Activated naive CD4-positive, alpha-beta T cell treated with anti-CD3 and anti-CD28 coated beads, Interleukin-2, amount 10 ng/mL, durations not matched to agents 7 days and 5 days (primary cell): ENCODE measurements at regions not wholly inside any gene's neighbourhood (a gene's known extent, or its start where the extent isn't known, plus 50 kb on each side); places are given as distances from the start of the nearest gene placed in this dataset.

ENCODE experiments used
- CTCF ChIA-PET: fragments of 350-600 bp; sonication (Branson Sonifier 250); formaldehyde crosslinking; loops from one replicate; lab custom pipeline; 2021; ENCODE audit warnings: antibody characterized with exemption; lab: Charles Lee
- DNase-seq: peaks from one replicate; pipeline ENCODE4 v3.0.0-alpha.2; 2020
- H3K27ac Mint-ChIP-seq: one replicate; pipeline ENCODE4 v1.8.0; 2021; ENCODE audit warnings: mild to moderate bottlenecking, moderate library complexity, mixed read lengths
- H3K27me3 Mint-ChIP-seq: one replicate; pipeline ENCODE4 v1.8.0; 2021; ENCODE audit warnings: mild to moderate bottlenecking, mixed read lengths
- H3K36me3 Mint-ChIP-seq: one replicate; pipeline ENCODE4 v1.8.0; 2021; ENCODE audit warnings: mixed read lengths
- H3K4me1 Mint-ChIP-seq: one replicate; pipeline ENCODE4 v1.8.0; 2021; ENCODE audit warnings: mixed read lengths
- H3K4me3 Mint-ChIP-seq: one replicate; pipeline ENCODE4 v1.8.0; 2021; ENCODE audit warnings: mild to moderate bottlenecking, moderate library complexity, mixed read lengths
- H3K9me3 Mint-ChIP-seq: one replicate; pipeline ENCODE4 v1.8.0; 2021; ENCODE audit warnings: mixed read lengths

GRCh38 chr14:99080306-99080705 is 191.7 kb downstream of the BCL11B start:
- H3K36me3 Mint-ChIP-seq: peaks cover 4% of the 10 kb centered on the region
- DNase-seq: no peak
- H3K4me3 Mint-ChIP-seq: no peak overlapping the region
- CTCF ChIA-PET: no interaction called here
- no peak overlapping the region for H3K27ac Mint-ChIP-seq
- H3K4me1 Mint-ChIP-seq: peaks cover 12% of the 10 kb centered on the region
- peaks cover 26% of the 10 kb centered on the region for H3K9me3 Mint-ChIP-seq
- no peaks in the 10 kb centered on the region for H3K27me3 Mint-ChIP-seq

DNA sequence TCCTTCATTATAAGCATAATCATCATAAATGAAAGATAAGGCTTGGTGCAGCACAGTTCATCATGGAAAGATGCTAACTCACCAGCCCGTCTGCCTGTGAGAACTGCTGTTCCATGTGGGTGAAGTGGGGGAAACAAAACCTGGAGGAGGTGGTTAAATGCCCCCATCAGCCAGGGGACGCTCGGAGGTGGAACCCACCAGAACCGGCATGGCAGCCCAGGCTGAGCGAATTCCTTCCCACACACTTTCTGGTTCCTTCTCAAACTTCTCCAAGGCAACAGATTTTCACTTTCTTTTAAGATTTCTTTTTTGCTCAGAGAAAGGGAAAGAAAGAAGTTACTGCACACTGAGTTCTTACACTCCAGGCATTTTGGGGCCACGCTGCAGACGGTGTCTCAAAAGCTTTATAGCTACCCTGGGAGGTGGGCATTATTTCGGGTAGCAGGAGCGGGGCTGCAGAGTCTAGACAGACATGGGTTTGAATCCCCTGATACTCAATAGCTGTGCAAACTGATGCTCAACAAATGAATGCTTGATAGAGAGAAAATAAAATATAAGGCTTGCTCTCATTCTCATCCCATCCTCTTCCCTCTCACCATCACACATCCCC is 190.7 kb downstream of the BCL11B start:
- Mint-ChIP-seq H3K4me1 (peaks cover 12% of the 10 kb centered on the region), H3K27ac (no peak overlapping the region), H3K36me3 (peaks cover 4% of the 10 kb centered on the region), H3K27me3 (no peaks in the 10 kb centered on the region), H3K4me3 (no peak overlapping the region), H3K9me3 (peaks cover 30% of the 10 kb centered on the region)
- CTCF ChIA-PET: no interaction called here
- DNase-seq: no peak

DNA sequence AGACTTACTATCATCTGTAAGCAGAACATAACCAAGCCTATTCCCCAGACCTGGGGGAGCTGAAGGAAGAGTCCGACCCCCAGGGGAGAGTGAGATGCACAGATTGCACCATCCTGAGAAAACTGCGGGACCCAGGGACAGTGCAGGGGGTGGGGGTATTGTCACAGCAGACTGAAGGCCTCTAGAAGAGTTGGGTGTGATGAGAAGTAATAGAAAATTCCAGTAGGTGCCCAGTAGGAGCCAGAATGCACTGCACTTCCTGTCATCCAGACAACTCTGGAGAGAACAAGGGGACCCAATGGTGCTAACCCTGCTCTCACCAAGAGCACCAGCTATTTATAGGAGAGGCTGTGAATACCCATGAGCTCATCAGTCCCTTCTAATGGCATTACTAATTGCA is 190.1 kb downstream of the BCL11B start:
- Mint-ChIP-seq H3K9me3 (peaks cover 30% of the 10 kb centered on the region), H3K27ac (no peak overlapping the region), H3K27me3 (no peaks in the 10 kb centered on the region), H3K4me3 (no peak overlapping the region), H3K4me1 (peaks cover 8% of the 10 kb centered on the region), H3K36me3 (peaks cover 4% of the 10 kb centered on the region)
- CTCF ChIA-PET: no interaction called here
- no peak for DNase-seq

DNA sequence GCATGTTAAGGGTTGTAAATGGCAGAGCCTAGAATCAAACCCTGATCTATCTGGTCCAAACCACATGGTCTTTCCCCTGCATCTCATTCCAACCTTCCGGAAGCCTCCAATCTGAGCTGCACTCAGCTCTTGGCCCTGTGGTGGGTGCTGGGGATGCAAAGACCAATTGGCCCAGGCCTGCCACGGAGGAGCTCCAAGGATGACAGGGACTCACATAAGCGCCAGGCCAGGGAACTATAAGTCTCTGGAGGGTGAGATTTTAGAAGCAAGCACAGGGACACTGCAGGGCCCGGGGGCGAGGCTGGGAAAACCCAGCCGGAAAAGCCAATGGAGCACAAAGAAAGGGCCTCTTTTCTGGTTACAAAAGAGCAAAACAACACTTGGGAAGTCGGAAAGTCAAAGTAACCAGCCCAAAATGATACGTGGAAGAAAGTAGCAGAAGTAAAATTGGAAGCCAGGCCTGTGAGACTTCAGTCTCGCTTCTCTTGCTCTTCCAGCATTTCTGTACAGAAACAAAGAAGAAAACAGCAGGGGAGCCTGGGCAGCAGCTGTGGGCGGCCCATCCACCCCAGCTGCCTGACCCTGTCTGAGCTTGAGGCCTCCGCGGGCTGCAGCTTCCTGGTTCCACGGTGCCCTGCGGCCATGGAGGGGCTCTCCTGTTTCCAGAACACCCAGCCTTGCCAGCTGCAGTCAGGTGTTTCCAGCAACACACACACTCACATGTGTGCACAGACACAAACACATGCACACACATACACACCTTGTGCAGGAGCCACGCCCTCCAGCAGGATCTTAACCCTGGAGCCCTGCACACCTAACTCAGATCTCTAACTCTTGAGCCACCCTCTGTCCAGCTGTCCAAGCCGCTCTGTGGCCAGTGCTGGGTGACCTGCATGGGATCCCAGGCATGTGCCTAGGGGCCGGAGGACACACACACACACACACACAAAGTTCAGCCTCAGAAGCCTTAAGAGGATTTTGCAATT is 178.2 kb downstream of the BCL11B start:
- CTCF ChIA-PET: interaction anchor here (0.7 kb wide), 1 partner anchor 8 kb away, joined by 3 read pairs; no protein-coding TSS in a partner anchor
- no peak for DNase-seq
- H3K4me3 Mint-ChIP-seq: no peak overlapping the region
- peaks cover 9% of the 10 kb centered on the region for H3K9me3 Mint-ChIP-seq
- no peaks in the 10 kb centered on the region for H3K4me1 Mint-ChIP-seq
- H3K36me3 Mint-ChIP-seq: no peaks in the 10 kb centered on the region
- no peak overlapping the region for H3K27ac Mint-ChIP-seq
- H3K27me3 Mint-ChIP-seq: no peaks in the 10 kb centered on the region

DNA sequence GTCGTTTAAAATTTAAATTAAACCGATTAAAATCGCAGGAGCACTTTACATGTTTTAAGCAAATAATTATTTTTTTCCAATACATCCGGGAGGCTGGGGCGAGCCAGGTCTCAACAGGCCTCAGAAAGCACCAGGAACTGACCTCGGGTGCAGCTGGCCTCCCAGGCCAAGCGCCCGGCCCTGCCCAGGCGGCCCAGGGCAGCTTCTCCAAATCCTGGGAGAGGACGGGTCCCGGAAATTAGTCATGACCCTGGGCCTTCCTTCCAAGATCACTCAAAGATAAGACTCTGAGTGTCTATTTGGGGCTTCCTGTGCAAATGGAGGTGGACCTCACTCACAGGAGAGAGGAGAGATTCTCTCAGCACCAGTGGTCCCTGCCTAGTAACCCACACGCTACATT is 177.1 kb downstream of the BCL11B start:
- H3K9me3 Mint-ChIP-seq: peaks cover 9% of the 10 kb centered on the region
- no peak overlapping the region for H3K27ac Mint-ChIP-seq
- CTCF ChIA-PET: interaction anchor here (0.7 kb wide), 1 partner anchor 9 kb away, joined by 3 read pairs; no protein-coding TSS in a partner anchor
- H3K36me3 Mint-ChIP-seq: no peaks in the 10 kb centered on the region
- no peak overlapping the region for H3K4me3 Mint-ChIP-seq
- H3K27me3 Mint-ChIP-seq: no peaks in the 10 kb centered on the region
- no peaks in the 10 kb centered on the region for H3K4me1 Mint-ChIP-seq
- no peak for DNase-seq

- no peak for DNase-seq
- no peaks in the 10 kb centered on the region for H3K27me3 Mint-ChIP-seq
- H3K4me1 Mint-ChIP-seq: no peaks in the 10 kb centered on the region
- H3K4me3 Mint-ChIP-seq: no peak overlapping the region
- H3K9me3 Mint-ChIP-seq: peaks cover 9% of the 10 kb centered on the region
- no peaks in the 10 kb centered on the region for H3K36me3 Mint-ChIP-seq
- H3K27ac Mint-ChIP-seq: no peak overlapping the region
- CTCF ChIA-PET: no interaction called here
These were observed 176.6 kb downstream of the BCL11B start for GRCh38 chr14:99095369-99095768.

GRCh38 chr14:99098199-99098598 is 173.8 kb downstream of the BCL11B start:
- DNase-seq: no peak
- Mint-ChIP-seq H3K27me3 (no peaks in the 10 kb centered on the region), H3K4me1 (peaks cover 3% of the 10 kb centered on the region), H3K27ac (no peak overlapping the region), H3K9me3 (no peaks in the 10 kb centered on the region), H3K4me3 (no peak overlapping the region), H3K36me3 (no peaks in the 10 kb centered on the region)
- CTCF ChIA-PET: no interaction called here

DNA sequence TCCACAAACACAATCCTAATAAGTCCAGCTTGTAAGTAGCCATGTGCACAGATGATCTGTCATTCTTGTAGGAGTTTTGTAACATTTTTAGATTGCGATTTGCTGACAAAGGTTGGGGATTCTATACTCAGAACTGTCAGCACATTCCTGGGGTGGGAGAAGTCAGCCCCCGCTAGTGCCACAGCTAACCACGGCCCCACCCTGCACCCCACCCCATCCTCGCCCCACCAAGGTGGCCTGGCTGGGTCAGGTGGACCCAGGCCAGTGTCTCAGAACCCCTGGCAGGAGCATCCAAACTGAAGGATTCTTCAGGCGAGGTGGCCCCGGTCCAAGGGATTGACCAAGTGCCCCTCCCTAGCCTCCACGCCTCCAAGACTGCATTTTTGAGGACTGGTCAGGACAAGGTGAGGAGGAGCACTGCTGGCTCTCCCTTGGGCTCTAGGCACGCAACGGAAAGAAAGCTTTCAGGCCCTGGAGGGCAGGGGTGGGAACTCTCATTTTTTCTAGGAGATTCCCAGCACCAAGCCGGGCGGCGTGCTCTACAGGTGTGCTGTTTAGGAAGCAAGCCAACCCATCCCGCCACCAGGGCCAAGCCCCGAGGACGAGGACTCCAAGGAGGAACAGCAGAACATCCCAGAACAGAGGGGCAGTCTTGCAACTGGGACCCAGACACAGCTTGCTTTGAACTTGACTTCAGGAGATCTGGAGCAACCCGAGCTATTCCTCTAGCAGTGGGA is 172.8 kb downstream of the BCL11B start:
- CTCF ChIA-PET: no interaction called here

DNA sequence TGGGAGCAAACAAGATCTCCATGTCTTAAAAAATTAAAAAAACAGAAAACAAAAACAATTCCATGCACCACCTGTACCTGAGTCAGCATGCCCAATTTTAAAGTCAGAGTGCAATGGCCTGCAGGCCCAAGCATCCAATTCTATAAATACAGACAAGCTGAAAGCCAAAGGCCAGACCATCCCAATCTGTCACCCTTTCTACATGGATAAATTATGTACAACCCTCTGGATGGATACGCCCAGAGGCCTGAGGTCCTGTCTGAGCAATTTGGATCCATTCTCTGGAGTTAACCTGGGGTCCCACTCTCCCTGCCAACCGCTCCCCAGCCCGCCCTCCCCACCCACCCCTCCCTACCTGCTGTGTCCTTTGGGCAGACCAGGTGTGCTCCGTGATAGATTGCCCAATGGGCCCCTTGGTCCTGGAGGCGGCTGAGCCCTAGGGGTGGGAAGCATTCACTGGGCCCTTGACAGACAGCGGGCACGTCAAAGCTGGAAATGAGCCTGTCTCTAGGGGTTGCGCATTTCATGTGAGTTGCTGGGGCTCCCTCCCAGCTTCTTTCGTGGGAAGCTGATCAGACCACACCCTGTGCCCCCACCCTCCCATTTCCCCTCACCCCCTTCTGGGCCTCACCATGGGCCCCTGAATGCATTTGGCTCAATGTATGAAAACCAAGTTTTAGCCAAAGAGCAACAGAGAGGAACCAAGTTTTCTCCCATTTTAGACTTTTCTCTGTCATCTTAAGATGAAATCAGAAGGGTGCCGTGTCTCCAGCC is 171.3 kb downstream of the BCL11B start:
- CTCF ChIA-PET: no interaction called here
- peak overlapping the region; percentile 24 for H3K27ac Mint-ChIP-seq

More for the DNA sequence above, 172.8 kb downstream of the BCL11B start:
- DNase-seq: no peak
- Mint-ChIP-seq H3K4me3 (no peak overlapping the region), H3K36me3 (no peaks in the 10 kb centered on the region), H3K27ac (no peak overlapping the region), H3K4me1 (peaks cover 3% of the 10 kb centered on the region), H3K9me3 (no peaks in the 10 kb centered on the region), H3K27me3 (no peaks in the 10 kb centered on the region)

DNA sequence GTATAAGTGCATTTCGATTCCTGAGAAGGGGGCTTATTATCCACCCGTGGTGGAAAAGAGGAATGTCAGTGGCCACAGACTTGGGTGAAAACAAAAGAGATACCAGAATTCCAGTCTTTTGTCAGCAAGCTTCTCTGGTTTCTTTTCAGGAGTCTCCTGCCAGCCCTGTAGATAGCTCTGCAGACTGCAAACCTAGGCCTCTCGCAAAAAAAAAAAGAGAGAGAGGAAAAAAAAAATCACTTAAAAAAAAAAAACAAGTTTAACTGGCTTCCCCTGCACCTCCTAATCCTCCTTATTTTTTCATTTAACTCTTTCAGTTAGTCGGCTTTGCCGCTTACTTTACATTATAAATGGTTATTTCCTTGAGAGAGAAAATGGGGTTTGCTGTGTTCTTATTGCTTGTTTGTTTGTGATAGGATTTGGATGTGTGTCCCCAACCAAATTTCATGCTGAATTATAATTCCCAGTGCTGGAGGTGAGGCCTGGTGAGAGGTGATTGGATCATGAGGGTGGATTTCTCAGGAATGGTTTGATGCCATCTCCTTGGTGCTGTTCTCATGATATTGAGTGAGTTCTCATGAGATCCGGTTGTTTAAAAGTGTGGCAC is 170.0 kb downstream of the BCL11B start:
- Mint-ChIP-seq H3K4me3 (no peak overlapping the region), H3K27me3 (no peaks in the 10 kb centered on the region), H3K4me1 (peaks cover 3% of the 10 kb centered on the region), H3K9me3 (peaks cover 10% of the 10 kb centered on the region), H3K27ac (no peak overlapping the region), H3K36me3 (peaks cover 5% of the 10 kb centered on the region)
- CTCF ChIA-PET: no interaction called here
- no peak for DNase-seq

More for the DNA sequence above, 171.3 kb downstream of the BCL11B start:
- Mint-ChIP-seq H3K9me3 (peaks cover 7% of the 10 kb centered on the region), H3K4me1 (peaks cover 3% of the 10 kb centered on the region), H3K4me3 (no peak overlapping the region), H3K27me3 (no peaks in the 10 kb centered on the region), H3K36me3 (peaks cover 5% of the 10 kb centered on the region)
- no peak for DNase-seq

DNA sequence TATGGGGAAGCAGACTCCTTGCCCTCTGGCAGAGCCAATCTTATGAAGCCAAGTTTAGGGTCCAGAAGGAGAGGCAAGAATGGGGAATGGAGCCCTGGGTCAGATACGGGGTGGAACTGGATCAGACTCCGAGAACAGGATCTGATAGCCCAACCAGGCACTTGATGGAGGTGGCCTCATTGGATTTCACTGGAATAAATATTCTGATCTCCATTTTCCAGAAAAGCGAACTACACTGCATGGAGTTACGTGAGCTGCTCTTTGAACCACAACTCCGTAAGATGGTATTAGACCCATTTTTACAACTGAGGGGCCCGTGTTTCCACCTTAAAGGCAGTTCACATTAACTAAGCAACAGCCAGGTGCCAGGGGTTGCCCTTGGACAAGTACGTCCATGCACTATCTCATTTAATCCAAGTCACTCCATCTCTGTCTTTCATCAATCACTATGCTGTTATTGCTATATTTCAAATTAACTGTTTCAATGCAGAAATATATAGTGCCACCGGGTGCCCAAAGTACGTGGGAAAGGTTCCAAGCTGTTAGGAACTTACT is 155.2 kb downstream of the BCL11B start:
- peaks cover 9% of the 10 kb centered on the region for H3K4me1 Mint-ChIP-seq
- no peak overlapping the region for H3K27ac Mint-ChIP-seq
- CTCF ChIA-PET: no interaction called here
- no peak overlapping the region for H3K4me3 Mint-ChIP-seq
- H3K9me3 Mint-ChIP-seq: no peaks in the 10 kb centered on the region
- DNase-seq: no peak
- no peaks in the 10 kb centered on the region for H3K36me3 Mint-ChIP-seq
- H3K27me3 Mint-ChIP-seq: peaks cover 36% of the 10 kb centered on the region

DNA sequence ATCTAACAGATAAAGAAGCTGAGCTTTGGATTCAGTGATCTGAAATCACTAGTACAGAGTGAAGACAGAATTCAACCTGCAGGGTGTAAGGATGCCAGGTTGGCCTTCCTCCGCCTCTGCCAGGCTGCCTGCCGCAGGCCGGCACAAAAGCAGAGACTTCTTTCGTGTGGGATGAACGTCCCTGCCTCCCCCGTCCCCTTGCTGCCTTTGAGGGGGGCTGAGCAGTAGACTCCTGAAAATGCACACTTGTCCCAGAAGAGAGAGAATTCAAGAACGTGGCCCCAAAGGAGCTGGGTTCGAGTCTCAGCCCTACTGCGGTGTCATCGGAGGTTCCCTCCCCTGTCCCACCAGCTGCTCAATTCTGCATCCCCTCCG is 154.3 kb downstream of the BCL11B start:
- no peaks in the 10 kb centered on the region for H3K9me3 Mint-ChIP-seq
- no peak overlapping the region for H3K4me3 Mint-ChIP-seq
- DNase-seq: no peak
- peaks cover 36% of the 10 kb centered on the region for H3K27me3 Mint-ChIP-seq
- H3K27ac Mint-ChIP-seq: no peak overlapping the region
- H3K4me1 Mint-ChIP-seq: peaks cover 9% of the 10 kb centered on the region
- CTCF ChIA-PET: no interaction called here
- H3K36me3 Mint-ChIP-seq: no peaks in the 10 kb centered on the region

- Mint-ChIP-seq H3K4me3 (no peak overlapping the region), H3K27ac (no peak overlapping the region), H3K4me1 (peaks cover 9% of the 10 kb centered on the region), H3K27me3 (peaks cover 36% of the 10 kb centered on the region), H3K9me3 (no peaks in the 10 kb centered on the region), H3K36me3 (no peaks in the 10 kb centered on the region)
- CTCF ChIA-PET: interaction anchor here (0.5 kb wide), 1 partner anchor 35 kb away, joined by 3 read pairs; no protein-coding TSS in a partner anchor
- no peak for DNase-seq
These were observed 153.8 kb downstream of the BCL11B start for GRCh38 chr14:99118046-99118721.
